SIG-M5 (cell line): ENCODE measurements at regions not wholly inside any gene's neighbourhood (a gene's known extent, or its start where the extent isn't known, plus 50 kb on each side); places are given as distances from the start of the nearest gene placed in this dataset.
"Not testable (repeated sequence)": the region's sequence is repeated elsewhere in the genome, so short reads cannot be mapped to it uniquely, and the experiment has no call there.

Experiments used
- DNase-seq: peaks from one replicate; lab custom pipeline; 2025; lab: John Stamatoyannopoulos, UW

- DNase-seq = no peak
Observed at GRCh38 chr2:59180111-59180510, 939.0 kb upstream of the FANCL start.

GRCh38 chr2:59177748-59178147, 936.6 kb upstream of the FANCL start:
- DNase-seq = no peak

GRCh38 chr2:59176737-59177136, 935.6 kb upstream of the FANCL start:
- DNase-seq = no peak

GRCh38 chr2:59174536-59175243, 933.6 kb upstream of the FANCL start:
- no peak for DNase-seq

- DNase-seq = no peak
Observed at GRCh38 chr2:59173325-59173724, 932.2 kb upstream of the FANCL start.

GRCh38 chr2:59171019-59171418, 929.9 kb upstream of the FANCL start:
- no peak for DNase-seq

- DNase-seq = no peak
Observed at GRCh38 chr2:59168766-59169165, 927.6 kb upstream of the FANCL start.

GRCh38 chr2:59167514-59167913, 926.4 kb upstream of the FANCL start:
- no peak for DNase-seq

- not testable (repeated sequence) for DNase-seq
Observed at GRCh38 chr2:59157908-59158307, 916.8 kb upstream of the FANCL start.

GRCh38 chr2:59151805-59152204, 910.7 kb upstream of the FANCL start:
- DNase-seq = no peak

GRCh38 chr2:59150217-59150849, 909.2 kb upstream of the FANCL start:
- DNase-seq = no peak

- no peak for DNase-seq
Observed at GRCh38 chr2:59149271-59149670, 908.1 kb upstream of the FANCL start.

- no peak for DNase-seq
Observed at GRCh38 chr2:59112258-59112657, 871.1 kb upstream of the FANCL start.

- no peak for DNase-seq
Observed at GRCh38 chr2:59096973-59097372, 855.8 kb upstream of the FANCL start.

- no peak for DNase-seq
Observed at GRCh38 chr2:59093571-59093970, 852.4 kb upstream of the FANCL start.

GRCh38 chr2:59084326-59084725, 843.2 kb upstream of the FANCL start:
- DNase-seq = no peak

- no peak for DNase-seq
Observed at GRCh38 chr2:59083075-59083828, 842.1 kb upstream of the FANCL start.

GRCh38 chr2:59082657-59083056, 841.5 kb upstream of the FANCL start:
- no peak for DNase-seq

- no peak for DNase-seq
Observed at GRCh38 chr2:59080451-59081181, 839.5 kb upstream of the FANCL start.

- no peak for DNase-seq
Observed at GRCh38 chr2:59077981-59078531, 836.9 kb upstream of the FANCL start.

GRCh38 chr2:59077026-59077725, 836.1 kb upstream of the FANCL start:
- no peak for DNase-seq
